SKM-1 treated with dmso at 0.1 percent for 144 hours (cell line): ENCODE measurements at regions not wholly inside any gene's neighbourhood (a gene's known extent, or its start where the extent isn't known, plus 50 kb on each side); places are given as distances from the start of the nearest gene placed in this dataset.

ENCODE experiments used
- DNase-seq: peaks from one replicate; lab custom pipeline; 2025; ENCODE audit not compliant: unreplicated experiment; lab: John Stamatoyannopoulos, UW

- no peak for DNase-seq
These were observed 134.0 kb upstream of the SMAD1 start for GRCh38 chr4:145347684-145348083.

GRCh38 chr4:145346081-145346480 is 135.6 kb upstream of the SMAD1 start:
- no peak for DNase-seq

- DNase-seq = no peak
These were observed 136.3 kb upstream of the SMAD1 start for GRCh38 chr4:145345401-145345800.

GRCh38 chr4:145341381-145341780 is 140.3 kb upstream of the SMAD1 start:
- no peak for DNase-seq

- no peak for DNase-seq
These were observed 141.5 kb upstream of the SMAD1 start for GRCh38 chr4:145340071-145340675.

GRCh38 chr4:145339075-145339725 is 142.5 kb upstream of the SMAD1 start:
- DNase-seq = no peak

GRCh38 chr4:145338568-145338967 is 143.1 kb upstream of the SMAD1 start:
- no peak for DNase-seq

- DNase-seq = no peak
These were observed 144.3 kb upstream of the SMAD1 start for GRCh38 chr4:145337391-145337790.

GRCh38 chr4:145333786-145334185 is 147.9 kb upstream of the SMAD1 start:
- no peak for DNase-seq

- DNase-seq = no peak
These were observed 146.1 kb upstream of the OTUD4 start for GRCh38 chr4:145326491-145326890.

GRCh38 chr4:145324161-145324560 is 143.8 kb upstream of the OTUD4 start:
- DNase-seq = no peak

- DNase-seq = no peak
These were observed 139.9 kb upstream of the OTUD4 start for GRCh38 chr4:145320294-145320693.

- no peak for DNase-seq
These were observed 139.4 kb upstream of the OTUD4 start for GRCh38 chr4:145319751-145320150.

- no peak for DNase-seq
These were observed 136.6 kb upstream of the OTUD4 start for GRCh38 chr4:145316897-145317574.

GRCh38 chr4:145315811-145316225 is 135.4 kb upstream of the OTUD4 start:
- DNase-seq = no peak

- no peak for DNase-seq
These were observed 128.2 kb upstream of the OTUD4 start for GRCh38 chr4:145308598-145308997.

GRCh38 chr4:145307763-145308430 is 127.5 kb upstream of the OTUD4 start:
- DNase-seq = no peak

- DNase-seq = no peak
These were observed 126.7 kb upstream of the OTUD4 start for GRCh38 chr4:145307120-145307519.

GRCh38 chr4:145302725-145303124 is 122.3 kb upstream of the OTUD4 start:
- no peak for DNase-seq

GRCh38 chr4:145301386-145302080 is 121.1 kb upstream of the OTUD4 start:
- DNase-seq = no peak

- DNase-seq = no peak
These were observed 119.1 kb upstream of the OTUD4 start for GRCh38 chr4:145299380-145300076.
